AML-193 (cell line): ENCODE measurements at regions not wholly inside any gene's neighbourhood (a gene's known extent, or its start where the extent isn't known, plus 50 kb on each side); places are given as distances from the start of the nearest gene placed in this dataset.
"Not testable (repeated sequence)": the region's sequence is repeated elsewhere in the genome, so short reads cannot be mapped to it uniquely, and the experiment has no call there.

Experiments
- DNase-seq, 2 experiments: peaks; one replicate each; lab custom pipeline; 2025; lab: John Stamatoyannopoulos, UW

DNA sequence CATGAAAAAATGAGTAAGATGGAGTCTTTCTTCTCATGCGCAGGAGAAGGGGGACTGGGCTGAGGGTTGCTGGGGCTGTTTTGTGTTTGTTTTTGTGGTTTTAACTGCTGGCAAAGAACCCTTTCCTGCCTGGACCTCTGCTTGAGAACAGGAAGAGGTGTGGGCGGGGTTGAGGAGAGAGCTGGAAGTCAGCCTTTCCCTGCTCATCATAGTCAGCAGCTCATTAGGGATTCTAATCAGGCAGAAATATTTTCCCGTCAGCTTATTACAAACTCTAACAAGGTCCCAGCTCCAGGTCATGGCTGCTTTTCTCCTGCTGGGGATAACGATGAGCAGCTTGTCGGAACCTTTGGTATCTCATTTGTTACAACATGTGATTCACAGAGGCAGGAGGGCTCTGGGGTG lies 185.0 kb upstream of the NRXN3 start:
- no peak for DNase-seq

- no peak for DNase-seq
Observed at GRCh38 chr14:77986773-77987172, 183.4 kb upstream of the NRXN3 start.

GRCh38 chr14:77988096-77988870 lies 181.9 kb upstream of the NRXN3 start:
- DNase-seq: no peak

DNA sequence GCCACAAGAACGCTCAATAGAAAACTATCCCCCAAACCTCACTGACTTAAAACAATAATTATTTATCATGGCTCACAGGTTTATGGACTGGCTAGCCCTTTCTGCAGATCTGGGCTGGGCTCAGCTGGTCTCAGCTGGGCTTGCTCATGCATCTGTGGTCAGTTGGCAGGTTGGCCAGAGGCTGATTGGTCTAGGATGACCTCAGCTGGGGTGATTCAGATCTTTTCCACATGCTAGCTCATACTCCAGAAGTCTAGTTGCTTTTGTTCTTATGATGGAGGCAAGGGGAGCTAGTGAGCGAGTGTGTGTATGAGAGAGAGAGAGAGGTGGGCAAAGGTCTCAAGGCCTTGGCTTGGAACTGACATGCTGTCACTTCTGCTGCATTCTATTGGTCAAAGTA lies 181.2 kb upstream of the NRXN3 start:
- DNase-seq: no peak

- DNase-seq: no peak
Observed at GRCh38 chr14:77989441-77989991, 180.7 kb upstream of the NRXN3 start.

- no peak for DNase-seq
Observed at GRCh38 chr14:77990337-77990736, 179.8 kb upstream of the NRXN3 start.

GRCh38 chr14:77991128-77991772 lies 178.9 kb upstream of the NRXN3 start:
- peak; percentile 1 to 7 for DNase-seq

- DNase-seq: no peak
Observed at GRCh38 chr14:78005325-78005724, 164.8 kb upstream of the NRXN3 start.

DNA sequence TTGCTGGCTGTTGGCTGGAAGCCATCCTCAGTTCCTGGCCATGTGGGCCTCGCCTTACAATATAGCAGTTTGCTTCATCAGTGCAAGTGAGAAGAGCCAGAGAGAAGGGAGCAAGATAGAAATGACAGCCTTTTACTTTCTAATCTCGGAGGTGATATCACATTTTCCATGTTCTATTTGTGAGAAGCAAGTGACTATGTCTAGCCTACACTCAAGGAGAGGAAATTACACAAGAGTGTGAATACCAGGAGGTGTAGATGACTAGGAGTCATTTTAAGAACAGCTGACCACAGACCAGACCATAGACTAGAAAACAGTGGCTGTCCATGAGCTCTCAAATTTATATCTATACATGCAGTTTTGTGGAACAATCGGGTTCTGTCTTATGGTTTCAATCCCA lies 163.0 kb upstream of the NRXN3 start:
- DNase-seq: no peak

DNA sequence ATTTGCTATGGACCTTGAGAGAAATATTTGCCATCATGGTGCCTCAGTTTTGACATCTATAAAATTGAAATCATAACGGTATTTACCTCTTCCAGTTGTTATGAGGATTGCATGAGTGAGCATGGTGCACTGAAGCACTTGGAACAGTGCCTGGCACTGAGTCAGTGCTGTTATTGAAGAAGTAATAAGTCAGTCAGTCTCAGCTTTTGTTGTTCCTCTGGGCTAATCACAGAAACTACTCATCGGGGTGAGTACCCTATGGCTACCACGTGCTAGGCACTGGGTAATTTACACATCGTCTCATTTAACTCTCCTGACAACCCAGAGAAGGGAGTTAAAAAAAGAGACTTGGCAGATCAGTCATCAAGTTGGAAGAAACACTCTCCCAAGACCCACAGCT lies 159.5 kb upstream of the NRXN3 start:
- no peak for DNase-seq

- DNase-seq: not testable (repeated sequence)
Observed at GRCh38 chr14:78013911-78014310, 156.3 kb upstream of the NRXN3 start.

DNA sequence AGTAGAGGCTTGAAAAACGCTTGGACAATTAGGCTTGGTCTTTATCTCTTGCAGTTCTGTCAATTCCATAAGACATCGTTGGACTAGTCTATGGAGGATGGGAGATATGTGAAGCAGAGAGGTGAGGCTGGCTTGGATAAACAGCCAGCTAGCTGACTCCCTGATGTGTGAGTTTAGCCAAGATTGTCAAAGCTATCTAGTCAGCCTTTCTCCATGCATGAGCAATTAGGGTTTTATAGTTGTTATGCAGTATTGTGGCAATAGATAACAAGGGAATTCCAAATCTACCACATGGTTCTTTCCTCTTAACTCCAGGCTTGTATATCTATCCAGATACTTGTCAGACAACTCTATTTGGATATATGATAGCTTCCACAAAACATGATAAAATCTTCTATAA lies 153.6 kb upstream of the NRXN3 start:
- no peak for DNase-seq

GRCh38 chr14:78018283-78018682 lies 151.9 kb upstream of the NRXN3 start:
- DNase-seq: no peak

DNA sequence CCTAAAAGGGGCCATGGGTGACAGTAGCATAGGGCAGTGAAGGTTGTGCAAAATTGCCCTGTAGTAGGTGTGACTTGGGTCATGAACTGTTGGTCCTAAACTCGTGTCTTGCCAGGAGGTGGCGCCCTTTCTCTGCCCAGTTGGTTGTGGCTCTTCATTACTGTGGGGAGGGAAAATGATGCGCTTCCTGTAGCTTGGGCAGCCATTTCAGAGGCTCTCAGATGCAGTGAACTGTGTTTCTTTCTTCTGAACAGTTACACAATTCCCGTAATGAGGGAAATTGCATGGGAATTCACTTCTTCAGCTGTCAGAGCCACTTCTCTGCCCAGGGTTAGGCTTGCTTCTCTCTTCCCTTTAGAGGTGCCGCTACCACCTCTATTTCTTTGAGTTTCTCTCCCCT lies 148.1 kb upstream of the NRXN3 start:
- DNase-seq: peak; percentile 78 to 82

- no peak for DNase-seq
Observed at GRCh38 chr14:78023112-78023511, 147.1 kb upstream of the NRXN3 start.

DNA sequence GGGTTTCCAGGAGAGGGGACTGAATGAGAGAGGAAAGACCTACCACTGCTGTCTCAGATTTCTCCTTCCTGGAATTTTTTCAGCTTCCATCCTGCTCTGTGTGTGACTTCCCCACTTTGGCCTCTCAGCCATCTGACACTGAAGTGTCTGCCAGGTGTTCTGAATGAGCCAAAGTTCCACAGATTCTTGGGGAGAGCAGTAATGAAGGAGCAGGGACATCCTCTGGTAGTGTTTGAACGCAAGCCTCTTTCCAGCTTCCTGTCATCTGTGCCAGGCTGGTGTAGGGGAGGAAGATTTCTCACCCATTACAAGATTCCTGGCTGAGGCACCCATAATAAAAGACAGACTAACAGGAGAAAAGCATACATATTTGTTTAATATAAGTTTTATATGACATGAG lies 141.7 kb upstream of the NRXN3 start:
- DNase-seq: no peak

DNA sequence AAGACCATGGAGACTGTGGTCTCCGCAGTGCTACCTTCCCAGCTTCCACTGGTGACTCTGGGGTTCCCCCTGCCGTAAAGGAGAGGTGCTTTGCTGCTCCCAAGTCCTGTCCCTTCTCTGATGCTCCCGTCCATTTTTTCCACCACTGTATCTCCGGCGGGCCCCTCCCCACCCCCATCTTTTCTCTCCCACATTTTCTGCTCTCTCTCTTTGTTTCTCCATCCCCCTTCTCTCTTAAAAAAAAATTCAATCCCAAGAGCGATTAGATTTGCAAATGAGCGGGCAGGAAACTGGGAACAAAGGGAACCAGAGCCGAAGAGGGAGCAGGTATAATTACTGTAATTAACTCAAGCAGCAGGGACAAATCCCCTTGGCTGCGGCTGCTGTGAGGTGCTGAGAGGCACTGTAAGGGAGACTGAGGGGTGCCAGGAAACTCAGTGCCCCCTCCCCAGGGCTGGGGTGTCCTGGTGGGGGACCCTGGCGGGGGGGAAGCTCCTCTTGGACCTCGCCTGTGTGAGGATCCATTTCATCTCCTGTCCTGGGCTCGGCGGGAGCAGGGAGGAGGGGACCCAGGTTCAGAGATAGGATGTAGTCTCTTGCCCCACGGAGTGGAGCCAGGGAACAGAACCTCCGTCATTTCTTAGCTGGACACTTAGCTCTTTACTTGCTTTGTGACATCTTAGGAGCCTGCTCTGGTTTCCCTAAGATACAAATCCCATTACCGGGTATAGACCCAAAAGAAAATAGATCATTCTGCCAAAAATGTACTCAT lies 140.4 kb upstream of the NRXN3 start:
- no peak for DNase-seq

DNA sequence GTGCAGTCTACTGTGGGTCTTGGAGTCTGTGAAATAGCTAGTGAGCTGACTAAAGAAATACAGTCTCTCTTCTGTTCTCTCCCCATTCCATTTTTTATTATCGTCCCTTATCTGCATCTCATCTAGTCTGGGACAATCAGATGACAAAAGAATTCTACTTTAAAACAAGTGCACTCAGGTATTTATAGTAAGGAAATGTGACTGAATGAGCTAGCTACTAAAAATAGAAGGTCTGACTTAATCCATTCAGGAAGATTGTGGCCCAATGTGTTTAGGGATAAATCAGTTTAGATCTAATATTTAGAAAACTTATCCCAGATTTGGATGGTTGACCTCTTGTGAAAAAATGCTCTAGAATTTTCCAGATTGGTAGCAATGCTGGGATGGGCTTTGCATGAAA lies 126.8 kb upstream of the NRXN3 start:
- no peak for DNase-seq

DNA sequence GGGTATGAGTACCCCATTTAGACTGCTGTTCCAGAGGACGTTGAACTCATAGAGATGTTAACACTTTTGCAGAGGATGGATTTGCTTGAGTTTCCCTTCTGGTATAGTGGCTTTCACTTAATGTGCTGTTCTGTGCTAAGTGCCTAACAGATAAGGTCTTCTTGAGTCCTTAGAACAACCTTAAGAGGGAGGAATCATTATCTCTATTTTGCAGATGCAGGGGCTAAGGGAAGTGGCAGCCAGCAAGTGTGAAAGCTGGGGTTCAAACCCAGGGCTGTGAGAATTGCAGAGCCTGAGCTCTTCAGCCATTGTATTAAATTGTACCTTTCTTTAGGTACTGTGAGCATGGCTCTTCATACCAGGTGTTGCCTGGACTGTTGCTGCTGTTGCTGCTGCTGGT lies 122.1 kb upstream of the NRXN3 start:
- DNase-seq: no peak

- not testable (repeated sequence) for DNase-seq
Observed at GRCh38 chr14:78056890-78057289, 113.3 kb upstream of the NRXN3 start.

GRCh38 chr14:78070344-78070743 lies 99.8 kb upstream of the NRXN3 start:
- no peak for DNase-seq

DNA sequence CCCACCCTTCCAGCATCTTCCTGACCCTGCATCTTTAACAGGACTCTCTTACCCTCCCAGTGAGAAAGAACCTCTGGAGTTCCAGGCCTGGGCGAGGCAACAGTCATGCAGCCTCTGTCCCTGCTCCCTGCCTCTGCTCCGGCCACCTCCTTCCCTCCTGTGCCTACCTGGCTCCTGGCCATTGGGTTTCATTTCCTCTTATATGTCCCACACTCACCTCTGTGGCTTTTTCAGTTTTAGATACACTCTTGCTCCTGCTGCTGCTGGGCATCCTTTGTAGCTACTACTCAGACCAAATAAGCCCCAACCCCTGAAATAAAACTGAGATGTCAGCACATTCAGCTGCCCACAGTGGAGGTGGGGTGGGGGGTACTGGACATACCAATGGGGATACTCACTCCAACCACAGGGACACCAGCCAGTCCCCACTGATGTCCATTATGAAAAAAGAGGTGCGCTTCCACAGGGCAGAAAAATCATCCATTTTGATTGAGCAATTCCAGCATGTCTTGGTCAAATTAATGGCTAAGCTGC lies 99.1 kb upstream of the NRXN3 start:
- no peak for DNase-seq
